ENCODE measurements at regions not wholly inside any gene's neighbourhood (a gene's known extent, or its start where the extent isn't known, plus 50 kb on each side); places are given as distances from the start of the nearest gene placed in this dataset.

- Histone ChIP-seq H4K20me1 (ENCODE audit: insufficient read depth, poor library complexity, severe bottlenecking) (no peaks in the 10 kb centered on the region), H3K4me1 (ENCODE audit: insufficient read depth) (no peaks in the 10 kb centered on the region), H3K27ac (no peak overlapping the region), H3K79me2 (no peaks in the 10 kb centered on the region), H3K4me3 (no peak overlapping the region), H3K9me2 (replicated peaks; ENCODE audit: insufficient read depth) (no peaks in the 10 kb centered on the region), H3K36me3 (replicated peaks; ENCODE audit: insufficient read depth, low read depth) (no peaks in the 10 kb centered on the region), H3K9me3 (ENCODE audit: low read depth) (no peaks in the 10 kb centered on the region), H3K4me2 (no peak overlapping the region), H3K27me3 (no peaks in the 10 kb centered on the region), H2AFZ (no peak overlapping the region)
- 91% methylated on average over 2 of the region's 2 CpGs for WGBS (ENCODE audit: low lambda C conversion rate, missing lambda C conversion rate)
- TF ChIP-seq CTCF (IDR thresholded peaks at IDR 0.05; ENCODE audit: poor library complexity) (no peak), EZH2 (IDR thresholded peaks at IDR 0.05; ENCODE audit: borderline replicate concordance) (no peak), EZH2phosphoT487 (IDR thresholded peaks at IDR 0.05; ENCODE audit: low read depth, severe bottlenecking, unreplicated experiment) (no peak)
- DNase-seq (ENCODE audit: low spot score) = no peak
Observed at GRCh38 chr19:31709476-31709875, 360.2 kb upstream of the TSHZ3 start.

GRCh38 chr19:31715249-31715945 is 366.2 kb upstream of the TSHZ3 start:
- no peaks in the 10 kb centered on the region for H4K20me1 ChIP-seq (ENCODE audit: insufficient read depth, poor library complexity, severe bottlenecking)
- no peak for DNase-seq (ENCODE audit: low spot score)
- peaks cover 8% of the 10 kb centered on the region for H3K4me1 ChIP-seq (ENCODE audit: insufficient read depth)
- H3K27ac ChIP-seq = no peak overlapping the region
- no peaks in the 10 kb centered on the region for H3K36me3 ChIP-seq (replicated peaks; ENCODE audit: insufficient read depth, low read depth)
- H2AFZ ChIP-seq = no peak overlapping the region
- H3K79me2 ChIP-seq = no peaks in the 10 kb centered on the region
- H3K27me3 ChIP-seq = no peaks in the 10 kb centered on the region
- H3K4me2 ChIP-seq = no peak overlapping the region
- 80% methylated on average over 17 of the region's 17 CpGs for WGBS (ENCODE audit: low lambda C conversion rate, missing lambda C conversion rate)
- H3K4me3 ChIP-seq = no peak overlapping the region
- H3K9me2 ChIP-seq (replicated peaks; ENCODE audit: insufficient read depth) = no peaks in the 10 kb centered on the region
- no peaks in the 10 kb centered on the region for H3K9me3 ChIP-seq (ENCODE audit: low read depth)
- no peak for TF ChIP-seq EZH2 (IDR thresholded peaks at IDR 0.05; ENCODE audit: borderline replicate concordance)
- no peak for TF ChIP-seq CTCF (IDR thresholded peaks at IDR 0.05; ENCODE audit: poor library complexity)
- TF ChIP-seq EZH2phosphoT487 (IDR thresholded peaks at IDR 0.05; ENCODE audit: low read depth, severe bottlenecking, unreplicated experiment) = no peak

GRCh38 chr19:31716826-31717225 is 367.6 kb upstream of the TSHZ3 start:
- Histone ChIP-seq H2AFZ (no peak overlapping the region), H3K36me3 (replicated peaks; ENCODE audit: insufficient read depth, low read depth) (no peaks in the 10 kb centered on the region), H3K4me2 (no peak overlapping the region), H3K4me1 (ENCODE audit: insufficient read depth) (peaks cover 8% of the 10 kb centered on the region), H3K9me2 (replicated peaks; ENCODE audit: insufficient read depth) (no peaks in the 10 kb centered on the region), H4K20me1 (ENCODE audit: insufficient read depth, poor library complexity, severe bottlenecking) (no peaks in the 10 kb centered on the region), H3K27me3 (no peaks in the 10 kb centered on the region), H3K9me3 (ENCODE audit: low read depth) (no peaks in the 10 kb centered on the region), H3K4me3 (no peak overlapping the region), H3K79me2 (no peaks in the 10 kb centered on the region), H3K27ac (no peak overlapping the region)
- TF ChIP-seq EZH2phosphoT487 (IDR thresholded peaks at IDR 0.05; ENCODE audit: low read depth, severe bottlenecking, unreplicated experiment) (no peak), EZH2 (IDR thresholded peaks at IDR 0.05; ENCODE audit: borderline replicate concordance) (no peak), CTCF (IDR thresholded peaks at IDR 0.05; ENCODE audit: poor library complexity) (no peak)
- no peak for DNase-seq (ENCODE audit: low spot score)
- 64% methylated on average over 6 of the region's 6 CpGs for WGBS (ENCODE audit: low lambda C conversion rate, missing lambda C conversion rate)
